ENCODE measurements at regions not wholly inside any gene's neighbourhood (a gene's known extent, or its start where the extent isn't known, plus 50 kb on each side); places are given as distances from the start of the nearest gene placed in this dataset.

DNA sequence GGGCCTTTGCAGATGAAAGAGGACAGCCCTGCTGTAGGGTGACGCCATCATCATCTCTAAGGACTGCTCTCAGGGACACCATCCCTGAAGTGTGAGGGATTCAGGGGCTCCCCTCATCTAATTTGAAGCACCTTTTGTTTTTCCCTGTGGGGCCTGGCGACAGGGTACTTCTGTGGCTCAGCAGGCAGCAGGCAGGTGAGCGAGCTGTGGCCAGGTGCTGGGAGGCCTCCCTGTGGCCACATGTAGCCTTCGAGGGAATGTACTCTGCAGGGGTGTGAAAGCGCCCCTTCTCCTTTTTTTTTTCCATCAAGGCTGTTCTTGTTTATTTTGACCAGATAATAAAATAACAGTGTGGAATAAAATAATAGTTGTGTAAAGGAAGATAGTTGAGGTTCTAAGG is 118.2 kb upstream of the DPP6 start:
- no peaks in the 10 kb centered on the region for H3K4me1 ChIP-seq (ENCODE audit: insufficient read depth, low read length)
- H3K9me3 Mint-ChIP-seq: peaks cover 0 to 18% (median 15%) of the 10 kb centered on the region in 5 donors
- H3K4me3 ChIP-seq (ENCODE audit: low read length): no peak overlapping the region
- no peaks in the 10 kb centered on the region for H3K4me1 Mint-ChIP-seq
- no peaks in the 10 kb centered on the region for H3K27me3 ChIP-seq (ENCODE audit: insufficient read depth, low read length, poor library complexity, severe bottlenecking)
- no peak overlapping the region for H3K27ac ChIP-seq (ENCODE audit: low read depth, low read length)
- no peaks in the 10 kb centered on the region for H3K9me3 ChIP-seq (ENCODE audit: low read length)
- H3K36me3 Mint-ChIP-seq: no peaks in the 10 kb centered on the region
- H3K36me3 ChIP-seq (ENCODE audit: insufficient read depth, low read length): no peaks in the 10 kb centered on the region
- no peak overlapping the region for H3K27ac Mint-ChIP-seq
- no peaks in the 10 kb centered on the region for H3K27me3 Mint-ChIP-seq
- CTCF ChIA-PET: no interaction called here
- POLR2A ChIA-PET: no interaction called here
- no peak for DNase-seq
- H3K4me3 Mint-ChIP-seq: no peak overlapping the region

DNA sequence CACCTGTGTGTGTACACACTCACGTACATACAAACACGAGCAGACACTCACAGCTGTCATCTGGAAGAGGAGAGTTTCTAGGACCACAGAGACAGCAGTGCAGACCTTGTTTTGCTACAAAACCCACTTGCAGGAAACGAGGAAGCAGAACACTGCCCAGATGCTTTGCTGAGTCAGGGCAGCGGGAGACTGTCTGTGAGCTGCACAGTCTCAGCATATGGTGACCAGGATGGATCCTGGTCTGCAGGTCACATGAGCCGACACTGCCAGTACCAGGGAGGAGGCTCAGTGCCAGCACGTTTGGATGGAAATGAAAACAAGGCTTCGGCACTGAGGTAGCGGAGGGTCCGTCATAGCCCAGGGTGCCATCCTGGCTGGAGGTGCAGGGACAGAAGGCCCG is 117.6 kb upstream of the DPP6 start:
- Histone ChIP-seq H3K4me1 (ENCODE audit: insufficient read depth, low read length) (no peaks in the 10 kb centered on the region), H3K4me3 (ENCODE audit: low read length) (no peak overlapping the region), H3K36me3 (ENCODE audit: insufficient read depth, low read length) (no peaks in the 10 kb centered on the region), H3K9me3 (ENCODE audit: low read length) (no peaks in the 10 kb centered on the region), H3K27me3 (ENCODE audit: insufficient read depth, low read length, poor library complexity, severe bottlenecking) (no peaks in the 10 kb centered on the region), H3K27ac (ENCODE audit: low read depth, low read length) (no peak overlapping the region)
- Mint-ChIP-seq H3K9me3 (peaks cover 0 to 20% (median 15%) of the 10 kb centered on the region in 5 donors), H3K36me3 (no peaks in the 10 kb centered on the region), H3K27me3 (no peaks in the 10 kb centered on the region), H3K4me1 (no peaks in the 10 kb centered on the region), H3K4me3 (no peak overlapping the region), H3K27ac (no peak overlapping the region)
- ChIA-PET POLR2A (no interaction called here), CTCF (no interaction called here)
- DNase-seq: no peak

DNA sequence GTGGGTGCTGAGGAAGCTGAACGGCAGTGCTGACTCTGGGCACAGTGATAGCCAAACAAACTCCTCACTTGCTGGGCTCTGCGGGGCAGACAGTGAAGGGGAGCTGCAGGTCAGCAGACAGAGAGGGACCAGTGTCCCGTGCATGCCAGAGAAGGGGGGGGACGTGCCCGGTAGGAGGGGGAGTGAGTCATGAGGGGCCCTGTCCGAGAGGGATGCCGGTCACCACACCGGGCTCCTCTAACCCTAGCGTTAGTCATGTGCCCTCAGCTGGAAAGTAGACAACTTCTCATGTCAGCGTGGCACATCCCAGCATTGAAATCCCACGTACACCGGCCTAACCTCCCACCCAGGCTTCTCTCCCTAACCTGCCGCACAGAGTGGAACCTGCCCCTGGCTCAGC is 117.1 kb upstream of the DPP6 start:
- Mint-ChIP-seq H3K9me3 (peaks cover 0 to 21% (median 15%) of the 10 kb centered on the region in 5 donors), H3K4me3 (no peak overlapping the region), H3K27me3 (no peaks in the 10 kb centered on the region), H3K36me3 (no peaks in the 10 kb centered on the region), H3K4me1 (no peaks in the 10 kb centered on the region), H3K27ac (no peak overlapping the region)
- H3K4me1 ChIP-seq (ENCODE audit: insufficient read depth, low read length): no peaks in the 10 kb centered on the region
- H3K4me3 ChIP-seq (ENCODE audit: low read length): no peak overlapping the region
- H3K27me3 ChIP-seq (ENCODE audit: insufficient read depth, low read length, poor library complexity, severe bottlenecking): no peaks in the 10 kb centered on the region
- H3K27ac ChIP-seq (ENCODE audit: low read depth, low read length): no peak overlapping the region
- POLR2A ChIA-PET: no interaction called here
- no peaks in the 10 kb centered on the region for H3K36me3 ChIP-seq (ENCODE audit: insufficient read depth, low read length)
- H3K9me3 ChIP-seq (ENCODE audit: low read length): no peaks in the 10 kb centered on the region
- CTCF ChIA-PET: no interaction called here
- no peak for DNase-seq

DNA sequence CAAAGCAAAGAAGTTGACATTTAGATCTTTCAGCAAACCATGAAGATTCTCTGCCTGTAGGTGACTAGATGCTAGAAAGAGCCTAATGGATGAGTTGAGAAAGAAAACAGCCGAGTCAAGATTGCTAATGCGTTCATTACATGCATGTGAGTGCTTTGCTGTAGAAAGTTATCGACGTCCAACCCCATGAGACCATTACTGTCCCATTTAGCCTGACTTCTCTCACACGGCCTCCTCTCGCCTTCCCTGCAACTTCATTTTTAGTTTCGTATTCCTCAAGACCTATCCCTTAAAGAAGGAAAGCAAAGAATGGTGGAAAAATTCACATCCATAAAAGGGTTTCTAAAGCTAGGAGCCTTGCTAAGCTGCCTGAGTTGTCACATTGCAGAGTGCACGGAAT is 113.7 kb upstream of the DPP6 start:
- no peaks in the 10 kb centered on the region for H3K9me3 ChIP-seq (ENCODE audit: low read length)
- CTCF ChIA-PET: no interaction called here
- H3K9me3 Mint-ChIP-seq: peaks cover 0 to 22% (median 10%) of the 10 kb centered on the region in 5 donors
- H3K27ac ChIP-seq (ENCODE audit: low read depth, low read length): no peak overlapping the region
- H3K27me3 Mint-ChIP-seq: no peaks in the 10 kb centered on the region
- H3K27me3 ChIP-seq (ENCODE audit: insufficient read depth, low read length, poor library complexity, severe bottlenecking): no peaks in the 10 kb centered on the region
- no peak for DNase-seq
- no peak overlapping the region for H3K4me3 Mint-ChIP-seq
- POLR2A ChIA-PET: no interaction called here
- H3K4me3 ChIP-seq (ENCODE audit: low read length): no peak overlapping the region
- no peaks in the 10 kb centered on the region for H3K36me3 ChIP-seq (ENCODE audit: insufficient read depth, low read length)
- no peaks in the 10 kb centered on the region for H3K36me3 Mint-ChIP-seq
- H3K4me1 Mint-ChIP-seq: no peaks in the 10 kb centered on the region
- no peaks in the 10 kb centered on the region for H3K4me1 ChIP-seq (ENCODE audit: insufficient read depth, low read length)
- no peak overlapping the region for H3K27ac Mint-ChIP-seq

DNA sequence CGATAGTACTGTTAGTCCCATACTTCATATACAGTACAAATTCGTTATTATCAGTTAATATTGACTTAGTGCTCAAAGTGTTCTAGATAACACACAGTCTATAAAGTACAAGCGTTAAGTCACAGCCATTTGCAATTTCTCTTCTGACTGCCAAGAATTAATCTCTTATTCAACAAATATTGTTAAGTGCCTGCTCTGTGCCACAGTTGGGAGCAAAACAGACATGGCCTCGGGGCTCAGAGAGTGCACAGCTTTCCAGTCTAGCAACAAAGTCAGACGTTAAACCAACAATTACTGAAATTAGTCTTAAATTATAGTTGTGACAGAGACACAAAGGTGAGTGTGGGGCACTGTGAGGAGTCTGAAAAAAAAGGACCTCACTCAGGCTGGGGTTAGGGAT is 113.0 kb upstream of the DPP6 start:
- Histone ChIP-seq H3K27ac (ENCODE audit: low read depth, low read length) (no peak overlapping the region), H3K36me3 (ENCODE audit: insufficient read depth, low read length) (no peaks in the 10 kb centered on the region), H3K9me3 (ENCODE audit: low read length) (no peaks in the 10 kb centered on the region), H3K4me1 (ENCODE audit: insufficient read depth, low read length) (no peaks in the 10 kb centered on the region), H3K27me3 (ENCODE audit: insufficient read depth, low read length, poor library complexity, severe bottlenecking) (no peaks in the 10 kb centered on the region), H3K4me3 (ENCODE audit: low read length) (no peak overlapping the region)
- H3K4me3 Mint-ChIP-seq: no peak overlapping the region
- H3K36me3 Mint-ChIP-seq: no peaks in the 10 kb centered on the region
- CTCF ChIA-PET: no interaction called here
- no peak for DNase-seq
- H3K27ac Mint-ChIP-seq: no peak overlapping the region
- peaks cover under 1 to 18% (median 11%) of the 10 kb centered on the region in 5 donors for H3K9me3 Mint-ChIP-seq
- no peaks in the 10 kb centered on the region for H3K4me1 Mint-ChIP-seq
- no peaks in the 10 kb centered on the region for H3K27me3 Mint-ChIP-seq
- POLR2A ChIA-PET: no interaction called here

DNA sequence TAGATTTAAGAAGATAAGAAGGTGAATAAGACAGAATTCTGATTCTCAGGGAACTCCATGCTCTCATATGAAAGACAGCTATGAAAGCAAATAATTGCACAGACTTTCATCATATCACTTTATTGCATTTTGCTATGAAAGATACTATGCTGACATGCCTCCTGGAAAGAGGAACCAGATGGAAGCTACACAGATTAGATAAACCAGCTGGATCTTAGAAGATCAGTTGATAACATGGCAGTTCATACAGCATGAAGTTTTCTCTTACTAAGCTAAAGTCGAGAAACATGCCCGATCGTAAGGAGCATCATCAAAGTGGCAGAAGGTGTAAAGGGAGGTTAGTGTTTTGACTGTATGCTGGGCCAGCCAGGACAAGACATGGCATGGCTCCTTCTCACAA is 112.5 kb upstream of the DPP6 start:
- Mint-ChIP-seq H3K4me3 (no peak overlapping the region), H3K9me3 (peaks cover 2 to 14% (median 9%) of the 10 kb centered on the region in 5 donors), H3K36me3 (no peaks in the 10 kb centered on the region), H3K27ac (no peak overlapping the region), H3K27me3 (no peaks in the 10 kb centered on the region), H3K4me1 (no peaks in the 10 kb centered on the region)
- POLR2A ChIA-PET: no interaction called here
- Histone ChIP-seq H3K4me3 (ENCODE audit: low read length) (no peak overlapping the region), H3K9me3 (ENCODE audit: low read length) (no peaks in the 10 kb centered on the region), H3K4me1 (ENCODE audit: insufficient read depth, low read length) (no peaks in the 10 kb centered on the region), H3K27ac (ENCODE audit: low read depth, low read length) (no peak overlapping the region), H3K36me3 (ENCODE audit: insufficient read depth, low read length) (no peaks in the 10 kb centered on the region), H3K27me3 (ENCODE audit: insufficient read depth, low read length, poor library complexity, severe bottlenecking) (no peaks in the 10 kb centered on the region)
- no peak for DNase-seq
- CTCF ChIA-PET: no interaction called here

DNA sequence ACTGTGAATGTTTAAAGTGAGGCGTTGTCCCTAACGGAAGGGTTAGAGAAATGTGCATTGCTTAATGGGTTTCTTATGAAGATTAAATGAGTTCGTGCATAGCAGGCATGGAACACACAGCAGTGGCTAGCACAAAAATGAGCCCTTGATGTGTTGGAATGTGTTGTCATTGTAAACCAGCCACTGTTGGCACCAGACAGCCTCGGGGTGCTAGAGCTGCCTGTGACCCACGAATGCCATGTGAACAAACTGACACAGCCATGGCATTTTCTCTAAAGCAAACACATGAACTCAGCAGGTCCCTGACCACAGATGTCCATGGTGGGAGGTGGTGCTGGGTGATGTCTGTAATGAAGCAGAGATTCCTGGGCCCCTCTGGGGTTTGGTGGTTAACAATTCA is 111.1 kb upstream of the DPP6 start:
- Mint-ChIP-seq H3K27me3 (peaks cover 0 to 2% of the 10 kb centered on the region in 2 donors), H3K36me3 (no peaks in the 10 kb centered on the region), H3K9me3 (peaks cover 2 to 13% (median 9%) of the 10 kb centered on the region in 5 donors), H3K27ac (no peak overlapping the region), H3K4me1 (no peaks in the 10 kb centered on the region), H3K4me3 (no peak overlapping the region)
- H3K9me3 ChIP-seq (ENCODE audit: low read length): no peaks in the 10 kb centered on the region
- H3K4me3 ChIP-seq (ENCODE audit: low read length): no peak overlapping the region
- no peaks in the 10 kb centered on the region for H3K27me3 ChIP-seq (ENCODE audit: insufficient read depth, low read length, poor library complexity, severe bottlenecking)
- H3K27ac ChIP-seq (ENCODE audit: low read depth, low read length): no peak overlapping the region
- POLR2A ChIA-PET: no interaction called here
- H3K4me1 ChIP-seq (ENCODE audit: insufficient read depth, low read length): no peaks in the 10 kb centered on the region
- H3K36me3 ChIP-seq (ENCODE audit: insufficient read depth, low read length): no peaks in the 10 kb centered on the region
- CTCF ChIA-PET: no interaction called here
- DNase-seq: no peak

DNA sequence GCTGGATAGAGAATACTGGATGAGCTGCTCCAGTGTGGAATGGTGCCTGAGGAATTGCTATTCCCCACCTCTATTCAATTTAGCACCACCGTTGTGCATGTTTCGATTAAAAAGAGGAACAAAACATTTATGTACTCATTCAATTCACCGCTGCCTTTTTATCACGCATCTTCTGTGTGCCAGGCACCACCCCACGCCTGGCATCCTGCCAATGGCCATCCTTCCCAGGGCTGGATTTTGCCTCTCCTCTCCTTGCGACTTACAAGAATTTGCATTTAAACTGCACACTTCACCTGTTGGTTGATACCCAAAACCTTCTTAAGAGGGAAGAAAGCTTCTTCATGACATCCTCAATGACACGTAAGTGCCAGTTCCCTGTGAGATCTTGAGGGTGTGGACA is 110.2 kb upstream of the DPP6 start:
- Mint-ChIP-seq H3K36me3 (no peaks in the 10 kb centered on the region), H3K4me1 (no peaks in the 10 kb centered on the region), H3K4me3 (no peak overlapping the region), H3K27me3 (peaks cover 0 to 2% of the 10 kb centered on the region in 2 donors), H3K27ac (no peak overlapping the region), H3K9me3 (peaks cover 2 to 13% (median 11%) of the 10 kb centered on the region in 5 donors)
- Histone ChIP-seq H3K4me3 (ENCODE audit: low read length) (no peak overlapping the region), H3K36me3 (ENCODE audit: insufficient read depth, low read length) (no peaks in the 10 kb centered on the region), H3K4me1 (ENCODE audit: insufficient read depth, low read length) (no peaks in the 10 kb centered on the region), H3K27ac (ENCODE audit: low read depth, low read length) (no peak overlapping the region), H3K9me3 (ENCODE audit: low read length) (no peaks in the 10 kb centered on the region), H3K27me3 (ENCODE audit: insufficient read depth, low read length, poor library complexity, severe bottlenecking) (no peaks in the 10 kb centered on the region)
- POLR2A ChIA-PET: no interaction called here
- CTCF ChIA-PET: no interaction called here
- DNase-seq: no peak

DNA sequence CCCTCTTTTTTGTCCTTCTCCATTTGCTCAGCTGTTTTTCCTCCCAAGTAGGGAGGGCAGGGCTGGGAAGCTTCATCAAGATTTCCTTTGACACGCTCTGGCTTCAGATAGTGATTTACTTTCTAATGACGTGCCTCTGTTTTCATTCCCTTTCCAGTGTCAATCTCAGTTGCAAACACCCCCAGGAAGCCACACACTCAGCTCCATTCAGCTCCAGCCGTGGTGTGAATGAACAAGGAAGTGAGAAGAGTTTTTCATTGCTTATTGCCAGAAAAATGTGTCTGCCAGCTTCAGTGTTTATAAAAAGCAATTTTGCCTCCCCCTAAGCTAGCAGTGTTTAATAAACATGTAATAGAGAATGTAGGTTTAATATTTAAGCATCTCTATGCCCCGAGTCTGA is 108.7 kb upstream of the DPP6 start:
- H3K36me3 Mint-ChIP-seq: no peaks in the 10 kb centered on the region
- CTCF ChIA-PET: no interaction called here

More for the DNA sequence above, 108.7 kb upstream of the DPP6 start:
- Histone ChIP-seq H3K4me1 (ENCODE audit: insufficient read depth, low read length) (no peaks in the 10 kb centered on the region), H3K27me3 (ENCODE audit: insufficient read depth, low read length, poor library complexity, severe bottlenecking) (no peaks in the 10 kb centered on the region), H3K36me3 (ENCODE audit: insufficient read depth, low read length) (no peaks in the 10 kb centered on the region), H3K4me3 (ENCODE audit: low read length) (no peak overlapping the region), H3K9me3 (ENCODE audit: low read length) (no peaks in the 10 kb centered on the region), H3K27ac (ENCODE audit: low read depth, low read length) (no peak overlapping the region)
- Mint-ChIP-seq H3K4me3 (no peak overlapping the region), H3K4me1 (no peaks in the 10 kb centered on the region), H3K27ac (no peak overlapping the region), H3K27me3 (peaks cover 0 to 2% of the 10 kb centered on the region in 2 donors), H3K9me3 (peaks cover 2 to 10% (median 8%) of the 10 kb centered on the region in 5 donors)
- POLR2A ChIA-PET: no interaction called here
- DNase-seq: no peak
